Activated T-helper 9 cell treated with anti-CD3 and anti-CD28 coated beads, Interleukin-2, amount 50 U/mL, for 16 hours (primary cell): ENCODE measurements at regions not wholly inside any gene's neighbourhood (a gene's known extent, or its start where the extent isn't known, plus 50 kb on each side); places are given as distances from the start of the nearest gene placed in this dataset.

Experiments used
- DNase-seq: peaks from one replicate; pipeline ENCODE4 v3.0.0-alpha.2; 2020; ENCODE audit warnings: low read depth

- no peak for DNase-seq
Observed at GRCh38 chr3:188940573-188940932, 231.2 kb upstream of the TPRG1 start.

GRCh38 chr3:188941103-188941502, 230.7 kb upstream of the TPRG1 start:
- no peak for DNase-seq

- no peak for DNase-seq
Observed at GRCh38 chr3:188942191-188942590, 229.6 kb upstream of the TPRG1 start.

DNA sequence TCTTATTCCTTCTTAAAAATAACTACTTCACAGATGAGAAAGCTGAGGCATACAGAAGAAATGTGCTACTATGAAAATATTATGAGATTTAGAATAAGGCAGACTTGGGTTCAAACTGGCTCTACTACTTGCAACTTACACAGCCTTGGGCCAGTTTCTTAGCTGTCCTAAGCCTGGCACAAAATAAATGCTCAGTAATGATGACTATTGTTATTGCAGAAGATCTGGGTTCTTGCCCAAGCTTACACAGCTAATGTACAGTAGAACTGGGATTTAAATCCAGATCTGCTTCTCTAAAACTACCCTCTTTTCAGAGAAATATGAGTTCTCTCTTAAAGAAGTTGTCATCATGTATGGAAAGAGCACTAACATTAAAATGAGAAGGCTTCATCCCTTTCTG, 228.2 kb upstream of the TPRG1 start:
- DNase-seq: no peak

DNA sequence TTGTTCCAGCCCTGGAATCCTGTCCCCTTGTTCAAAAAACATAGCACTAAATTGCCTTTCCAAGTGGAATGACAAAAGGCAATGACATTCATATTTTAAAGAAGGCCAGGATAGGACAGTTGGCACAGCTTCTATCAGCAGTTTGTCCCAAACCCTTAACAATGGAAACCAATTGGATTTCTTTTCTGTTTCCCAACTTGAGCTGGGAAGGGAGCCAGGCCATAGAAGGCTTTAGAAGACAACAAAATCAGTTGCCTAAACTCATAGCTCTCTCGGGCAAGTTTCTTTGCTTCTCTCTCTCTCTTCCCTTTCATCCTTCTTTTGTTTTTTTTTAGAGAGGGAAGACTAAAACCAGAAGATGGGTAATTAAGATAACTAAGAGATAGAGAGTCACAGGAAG, 227.7 kb upstream of the TPRG1 start:
- DNase-seq: no peak

DNA sequence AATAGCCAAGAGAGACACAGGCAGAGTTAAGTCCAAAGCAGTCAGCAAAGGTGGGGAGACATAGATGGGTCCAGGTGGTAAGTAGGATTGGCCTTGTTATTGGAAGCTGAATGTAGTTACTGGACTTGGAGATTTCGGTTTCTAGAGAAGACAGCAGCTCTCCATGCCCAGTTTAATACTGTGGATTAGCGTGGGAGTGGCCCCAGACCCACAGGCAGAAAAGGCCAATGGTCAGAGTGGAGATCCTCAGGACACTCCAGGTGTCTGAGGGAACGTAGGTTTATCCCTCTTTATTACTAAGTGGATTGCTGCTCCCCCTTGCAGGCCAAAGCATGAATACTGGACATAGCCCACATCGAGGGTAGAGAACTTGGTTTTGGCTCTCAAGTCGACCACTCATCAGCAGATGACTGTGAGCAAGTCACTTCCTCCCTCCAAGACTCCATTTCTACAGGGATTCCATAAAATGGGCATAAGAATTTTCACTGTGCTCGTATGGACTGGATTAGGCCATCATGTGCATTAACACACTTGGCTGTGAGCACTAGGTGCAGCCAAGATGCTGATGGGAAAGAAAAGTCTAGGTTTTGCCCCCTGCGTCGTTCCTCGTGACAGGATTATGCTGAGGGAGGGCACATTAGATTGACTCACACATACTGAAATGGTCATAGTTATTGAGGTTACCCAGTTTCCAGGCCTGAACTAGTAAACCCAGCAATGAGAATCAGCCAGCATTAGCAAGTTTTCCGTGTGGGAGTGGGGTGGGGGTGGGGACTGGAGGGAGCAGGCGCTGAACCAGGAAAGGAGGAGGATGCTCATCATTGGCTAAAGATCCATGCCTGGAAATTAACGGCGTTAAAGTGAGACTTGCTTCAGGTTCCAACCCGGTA, 225.2 kb upstream of the TPRG1 start:
- DNase-seq: no peak

DNA sequence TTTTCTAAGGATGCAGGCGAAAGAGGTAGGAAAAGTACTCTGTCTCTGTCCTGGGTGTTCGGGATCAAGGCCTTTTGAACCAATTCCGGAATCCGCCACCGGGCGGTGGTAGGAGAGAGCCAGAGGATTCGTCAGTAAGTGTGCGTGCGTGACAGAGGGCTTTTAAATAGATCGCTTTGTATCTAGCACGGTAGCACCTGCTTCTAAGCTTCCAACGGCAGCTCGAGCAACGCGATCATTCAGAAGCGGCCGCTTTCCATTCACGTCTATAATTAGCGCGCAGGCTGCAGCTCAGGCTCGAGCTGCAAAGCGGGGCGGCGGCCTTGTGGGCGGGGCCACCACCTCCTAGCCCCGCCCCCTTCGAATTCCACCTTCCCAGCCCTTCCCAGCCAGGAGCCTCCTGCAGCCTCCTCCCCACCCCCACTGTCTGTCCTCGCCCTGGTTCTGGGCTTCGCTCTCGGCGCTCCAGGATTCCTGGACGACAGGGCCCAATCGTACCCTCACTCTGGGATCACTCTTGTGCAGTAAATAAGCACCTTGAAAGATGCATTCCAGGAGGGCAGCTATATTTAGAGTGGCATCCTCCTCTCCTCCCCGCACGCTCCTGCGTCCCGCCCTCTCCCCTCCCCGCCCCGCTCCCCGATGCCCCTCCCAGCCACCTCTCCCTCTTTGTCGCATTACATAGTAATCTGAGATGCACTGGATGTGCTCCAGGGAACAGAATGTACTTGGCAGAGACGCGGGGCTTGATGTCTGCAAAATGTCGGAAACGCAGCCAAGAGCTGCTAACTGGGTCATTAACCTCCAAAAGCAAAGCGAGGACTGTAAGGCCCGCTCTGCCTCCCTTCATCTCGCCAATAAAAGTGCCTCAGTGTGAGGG, 224.1 kb upstream of the TPRG1 start:
- no peak for DNase-seq

DNA sequence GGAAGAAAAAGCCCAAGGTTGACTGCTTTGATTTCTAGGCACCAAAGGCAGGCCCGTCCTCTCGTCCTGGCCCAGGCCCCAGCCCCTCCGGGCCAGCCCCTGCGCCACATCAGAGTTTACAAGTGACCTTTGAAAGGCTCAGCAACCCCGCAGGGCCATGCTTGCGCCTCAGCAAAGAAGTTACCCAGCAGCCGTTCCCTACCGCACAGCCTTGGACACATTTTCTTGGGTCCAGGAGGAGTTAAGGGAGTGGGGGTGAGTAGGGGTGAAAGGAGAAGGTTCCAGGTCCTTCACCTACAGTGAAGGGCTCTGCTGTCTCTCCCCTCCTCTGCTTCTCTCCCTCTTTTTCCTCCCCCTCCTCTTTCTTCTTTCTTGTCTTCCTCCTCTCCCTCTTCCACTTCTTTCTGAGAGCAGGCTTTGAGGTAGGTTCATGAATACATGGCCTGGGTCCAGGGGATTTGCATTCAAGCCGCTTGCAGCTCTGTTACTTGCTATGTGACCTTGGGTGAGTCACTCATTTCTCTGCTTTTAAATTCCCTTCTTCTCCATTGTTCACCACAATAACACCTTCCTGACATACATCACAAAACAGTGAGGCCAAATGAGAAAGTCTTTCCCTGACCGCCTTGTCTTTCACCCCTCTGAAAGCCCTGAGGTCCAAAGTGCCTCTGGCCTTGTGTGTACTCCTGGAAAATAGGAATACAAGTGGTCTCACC, 223.3 kb upstream of the TPRG1 start:
- DNase-seq: no peak

GRCh38 chr3:188948997-188949389, 222.8 kb upstream of the TPRG1 start:
- DNase-seq: no peak

GRCh38 chr3:188949456-188949855, 222.3 kb upstream of the TPRG1 start:
- DNase-seq: no peak

- no peak for DNase-seq
Observed at GRCh38 chr3:188949996-188950395, 221.8 kb upstream of the TPRG1 start.

DNA sequence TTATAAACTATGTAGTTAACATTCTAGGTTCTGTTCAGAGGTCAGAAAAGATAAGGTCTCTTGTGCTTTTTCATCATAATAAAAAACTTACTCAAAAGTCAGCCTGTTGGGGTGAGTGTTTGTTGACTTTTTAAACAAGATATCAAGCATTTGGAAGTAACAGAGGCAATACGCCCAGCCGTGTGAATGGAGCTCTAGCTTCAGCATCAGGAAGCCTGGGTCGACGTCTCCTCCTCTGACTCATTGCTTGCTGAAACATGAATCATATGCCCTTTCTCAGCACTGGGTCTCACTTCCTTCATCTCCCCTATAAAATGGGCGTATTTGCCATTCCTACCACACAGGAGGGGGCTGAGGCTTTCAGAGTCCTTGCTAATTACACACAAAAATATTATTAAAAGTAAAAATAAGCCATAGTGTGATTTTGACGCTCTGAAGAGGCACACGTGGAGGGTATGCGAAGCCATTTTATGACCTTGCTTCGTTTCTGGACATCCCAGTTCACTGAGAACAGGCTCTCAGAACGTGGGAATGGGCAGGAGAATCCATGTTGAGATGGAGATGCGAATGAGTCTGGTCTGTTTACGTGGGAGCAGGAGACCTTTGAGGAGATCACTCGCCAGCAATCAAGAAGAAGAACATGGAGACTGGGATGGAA, 220.8 kb upstream of the TPRG1 start:
- DNase-seq: no peak

DNA sequence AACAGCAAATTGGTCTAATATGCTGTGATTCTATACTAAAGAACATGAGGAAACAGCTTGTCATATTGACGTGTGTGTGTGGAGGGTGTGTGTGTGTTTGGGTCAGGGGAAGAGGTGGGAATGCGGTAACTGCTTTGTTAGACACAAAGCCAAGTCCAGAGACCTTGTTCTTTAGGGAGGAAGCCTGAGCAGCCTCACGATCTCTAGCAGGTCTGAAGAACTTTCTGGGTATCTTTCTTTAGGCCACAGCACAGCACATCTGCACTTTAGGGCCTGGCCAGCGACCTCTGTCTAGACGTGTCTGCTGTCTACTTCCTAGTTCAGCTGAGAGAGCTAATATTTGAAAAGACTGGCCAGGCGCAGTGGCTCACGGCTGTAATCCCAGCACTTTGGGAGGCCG, 220.0 kb upstream of the TPRG1 start:
- no peak for DNase-seq

GRCh38 chr3:188954590-188955208, 217.1 kb upstream of the TPRG1 start:
- peak; percentile 64 for DNase-seq

- DNase-seq: no peak
Observed at GRCh38 chr3:188955919-188956318, 215.9 kb upstream of the TPRG1 start.

DNA sequence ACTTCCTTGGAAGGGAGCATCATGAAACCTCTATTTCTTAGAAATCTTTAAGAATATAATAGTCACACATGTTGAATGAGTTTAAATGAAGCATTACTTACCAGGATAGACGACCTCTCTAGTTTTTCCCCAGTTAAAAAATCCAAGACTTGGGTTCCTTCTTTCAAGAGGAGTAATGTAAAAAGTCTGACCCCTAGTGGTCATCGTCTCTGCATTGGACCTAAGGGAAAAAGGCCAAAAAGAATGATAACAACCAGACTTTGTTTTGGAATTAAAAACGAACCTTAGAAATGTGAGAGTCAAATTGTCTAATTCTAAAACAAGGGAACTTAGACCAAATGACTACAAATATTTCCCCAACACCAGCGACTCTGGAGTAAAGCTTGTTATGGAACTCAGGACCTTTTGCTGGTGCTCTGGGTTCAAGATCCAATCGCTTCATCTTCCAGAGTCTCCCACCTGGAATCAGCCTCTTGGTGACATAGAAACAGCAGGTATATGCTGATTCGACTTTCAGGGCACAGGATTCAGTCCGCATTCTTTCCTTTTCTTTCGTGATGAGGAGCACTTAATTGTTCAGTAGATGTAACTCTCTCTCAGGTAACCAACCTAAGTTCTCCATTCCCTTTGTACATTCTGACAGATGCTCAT, 214.8 kb upstream of the TPRG1 start:
- no peak for DNase-seq

DNA sequence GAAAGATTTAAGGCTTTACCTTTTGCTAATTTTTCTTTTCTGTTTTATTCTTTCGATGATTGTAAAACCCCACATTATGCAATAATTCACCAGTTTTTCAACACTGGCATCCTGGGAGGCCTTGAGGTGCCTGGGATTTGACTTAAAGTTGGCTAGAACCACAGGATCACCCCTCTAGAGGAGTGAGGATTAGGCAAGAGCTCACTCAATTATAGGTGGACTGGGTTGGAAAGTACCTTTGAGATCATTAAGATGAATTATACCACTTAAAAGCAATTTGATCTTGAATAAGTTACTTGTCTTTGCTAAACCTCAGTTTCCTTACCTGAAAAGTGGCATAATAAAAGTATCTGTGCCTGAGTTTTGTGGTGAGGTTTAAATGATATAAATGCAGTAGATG, 212.8 kb upstream of the TPRG1 start:
- no peak for DNase-seq

- no peak for DNase-seq
Observed at GRCh38 chr3:188962253-188963247, 209.2 kb upstream of the TPRG1 start.

DNA sequence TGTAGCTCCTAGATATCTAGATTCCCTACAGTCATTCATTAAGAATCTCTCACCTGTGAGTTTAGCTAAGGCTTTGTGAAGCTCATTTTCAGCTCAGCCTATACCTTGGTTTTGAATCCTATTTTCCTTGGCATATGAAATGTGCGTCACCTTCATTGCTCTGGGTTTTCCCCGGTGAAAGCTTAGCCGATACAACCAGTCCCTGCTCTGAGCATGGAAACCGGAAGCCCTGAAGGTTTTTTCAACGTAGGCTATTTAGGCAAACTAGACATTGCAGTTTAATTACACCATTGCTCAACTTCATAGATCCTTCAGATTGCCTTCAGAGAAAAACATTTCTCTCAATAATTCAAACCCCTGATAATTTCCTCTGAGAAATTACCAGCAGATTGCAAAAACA, 206.8 kb upstream of the TPRG1 start:
- DNase-seq: no peak

DNA sequence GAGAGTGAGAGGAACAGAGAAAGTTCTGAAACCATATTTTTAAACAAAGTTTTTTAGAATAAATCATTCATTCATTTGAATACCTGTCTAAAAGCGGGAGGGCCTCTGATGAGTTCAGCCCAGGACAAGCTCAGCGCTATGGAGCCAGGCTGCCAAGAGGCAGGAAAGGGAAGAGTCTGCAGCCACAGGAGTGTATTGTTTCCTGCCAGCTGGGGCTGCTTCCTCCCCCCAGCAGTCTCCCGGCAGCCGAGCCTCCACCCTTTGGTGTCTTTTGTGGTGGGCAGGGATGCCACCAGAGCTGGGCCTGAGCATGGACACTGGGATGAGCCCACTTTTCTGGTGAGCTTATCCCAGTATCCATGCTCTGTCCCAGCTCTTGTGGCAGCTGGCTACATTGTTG, 199.5 kb upstream of the TPRG1 start:
- DNase-seq: no peak
